ENCODE measurements at regions not wholly inside any gene's neighbourhood (a gene's known extent, or its start where the extent isn't known, plus 50 kb on each side); places are given as distances from the start of the nearest gene placed in this dataset.

- TF ChIP-seq POLR2A (IDR thresholded peaks at IDR 0.05; ENCODE audit: low read length) (no peak), GATA1 (IDR thresholded peaks at IDR 0.05; ENCODE audit: low read depth, low read length) (no peak)
Observed at GRCh38 chr1:25048728-25049127, 118.7 kb upstream of the RUNX3 start.
